ENCODE measurements at regions not wholly inside any gene's neighbourhood (a gene's known extent, or its start where the extent isn't known, plus 50 kb on each side); places are given as distances from the start of the nearest gene placed in this dataset.

- DNase-seq (ENCODE audit: low spot score) (no peak), ATAC-seq (no peak)
- H3K9me3 Mint-ChIP-seq, result no peaks in the 10 kb centered on the region
- H3K27ac Mint-ChIP-seq, result no peak overlapping the region
- CTCF ChIA-PET, result no interaction called here
- no peaks in the 10 kb centered on the region for H3K36me3 Mint-ChIP-seq
- POLR2A ChIA-PET, result no interaction called here
- TF ChIP-seq SMAD4 (CRISPR knock-in tag; IDR thresholded peaks at IDR 0.05), result no peak
- no peaks in the 10 kb centered on the region; the same call in 1 of the 2 replicates for H3K27me3 Mint-ChIP-seq (ENCODE audit: low read depth)
- peaks cover 25% of the 10 kb centered on the region for H3K4me1 Mint-ChIP-seq
- no peak overlapping the region for H3K4me3 Mint-ChIP-seq
These were observed 277.9 kb upstream of the TCF21 start for GRCh38 chr6:133610971-133611370.

DNA sequence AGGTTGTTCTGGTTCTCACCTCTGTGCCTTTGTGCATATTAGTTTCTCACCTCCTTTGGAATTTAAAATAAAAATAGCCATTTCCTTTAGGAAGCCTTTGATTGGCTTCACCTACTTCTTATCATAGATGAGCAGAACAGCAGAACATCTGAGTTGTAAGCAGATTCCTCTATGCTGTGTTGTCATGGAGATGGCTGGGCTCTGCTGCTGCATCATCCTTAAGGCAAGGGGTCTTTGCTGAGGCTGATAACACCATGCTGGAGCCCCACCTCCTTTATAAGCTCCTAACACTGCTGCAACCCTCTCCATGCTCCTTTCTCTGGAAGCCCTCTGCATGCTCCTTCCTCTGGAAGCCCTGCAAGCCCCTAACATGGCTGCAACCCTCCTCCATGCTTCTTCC, 276.5 kb upstream of the TCF21 start:
- Mint-ChIP-seq H3K9me3 (peaks cover 9% of the 10 kb centered on the region), H3K4me3 (no peak overlapping the region), H3K27me3 (ENCODE audit: low read depth) (no peaks in the 10 kb centered on the region; the same call in 1 of the 2 replicates), H3K36me3 (peaks cover 8% of the 10 kb centered on the region), H3K4me1 (peaks cover 33% of the 10 kb centered on the region), H3K27ac (no peak overlapping the region)
- DNase-seq (ENCODE audit: low spot score) (no peak), ATAC-seq (no peak)
- POLR2A ChIA-PET, result no interaction called here
- CTCF ChIA-PET, result interaction anchor here (1.1 kb wide), 1 partner anchor 43 kb away, joined by 4 read pairs; no protein-coding TSS in a partner anchor
- no peak for TF ChIP-seq SP1 (CRISPR knock-in tag; conservative IDR thresholded peaks at IDR 0.05)
- TF ChIP-seq ZNF263 (CRISPR knock-in tag; IDR thresholded peaks at IDR 0.05; ENCODE audit: low read depth), result no peak
- no peak for TF ChIP-seq ATF1 (CRISPR knock-in tag; IDR thresholded peaks at IDR 0.05)
- TF ChIP-seq, protein P1, sequence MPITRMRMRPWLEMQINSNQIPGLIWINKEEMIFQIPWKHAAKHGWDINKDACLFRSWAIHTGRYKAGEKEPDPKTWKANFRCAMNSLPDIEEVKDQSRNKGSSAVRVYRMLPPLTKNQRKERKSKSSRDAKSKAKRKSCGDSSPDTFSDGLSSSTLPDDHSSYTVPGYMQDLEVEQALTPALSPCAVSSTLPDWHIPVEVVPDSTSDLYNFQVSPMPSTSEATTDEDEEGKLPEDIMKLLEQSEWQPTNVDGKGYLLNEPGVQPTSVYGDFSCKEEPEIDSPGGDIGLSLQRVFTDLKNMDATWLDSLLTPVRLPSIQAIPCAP (CRISPR knock-in tag; IDR thresholded peaks at IDR 0.05), result no peak
- TF ChIP-seq ZNF138 (CRISPR knock-in tag; conservative IDR thresholded peaks at IDR 0.05), result no peak
- no peak for TF ChIP-seq GABPB1 (CRISPR knock-in tag; IDR thresholded peaks at IDR 0.05)
- TF ChIP-seq HMGXB4 (CRISPR knock-in tag; IDR thresholded peaks at IDR 0.05), result no peak
- no peak for TF ChIP-seq IRF2 (CRISPR knock-in tag; IDR thresholded peaks at IDR 0.05; ENCODE audit: borderline replicate concordance, low read depth)
- TF ChIP-seq CREB1 (CRISPR knock-in tag; IDR thresholded peaks at IDR 0.05), result no peak
- no peak for TF ChIP-seq ZNF423 (CRISPR knock-in tag; IDR thresholded peaks at IDR 0.05)
- no peak for TF ChIP-seq TP53 (CRISPR knock-in tag; IDR thresholded peaks at IDR 0.05)
- no peak for TF ChIP-seq OVOL2 (CRISPR knock-in tag; IDR thresholded peaks at IDR 0.05; ENCODE audit: borderline replicate concordance)
- TF ChIP-seq, protein P2, sequence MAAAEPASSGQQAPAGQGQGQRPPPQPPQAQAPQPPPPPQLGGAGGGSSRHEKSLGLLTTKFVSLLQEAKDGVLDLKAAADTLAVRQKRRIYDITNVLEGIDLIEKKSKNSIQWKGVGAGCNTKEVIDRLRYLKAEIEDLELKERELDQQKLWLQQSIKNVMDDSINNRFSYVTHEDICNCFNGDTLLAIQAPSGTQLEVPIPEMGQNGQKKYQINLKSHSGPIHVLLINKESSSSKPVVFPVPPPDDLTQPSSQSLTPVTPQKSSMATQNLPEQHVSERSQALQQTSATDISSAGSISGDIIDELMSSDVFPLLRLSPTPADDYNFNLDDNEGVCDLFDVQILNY (CRISPR knock-in tag; IDR thresholded peaks at IDR 0.05), result no peak
- no peak for TF ChIP-seq CREM (CRISPR knock-in tag; IDR thresholded peaks at IDR 0.05)
- TF ChIP-seq, protein P3, sequence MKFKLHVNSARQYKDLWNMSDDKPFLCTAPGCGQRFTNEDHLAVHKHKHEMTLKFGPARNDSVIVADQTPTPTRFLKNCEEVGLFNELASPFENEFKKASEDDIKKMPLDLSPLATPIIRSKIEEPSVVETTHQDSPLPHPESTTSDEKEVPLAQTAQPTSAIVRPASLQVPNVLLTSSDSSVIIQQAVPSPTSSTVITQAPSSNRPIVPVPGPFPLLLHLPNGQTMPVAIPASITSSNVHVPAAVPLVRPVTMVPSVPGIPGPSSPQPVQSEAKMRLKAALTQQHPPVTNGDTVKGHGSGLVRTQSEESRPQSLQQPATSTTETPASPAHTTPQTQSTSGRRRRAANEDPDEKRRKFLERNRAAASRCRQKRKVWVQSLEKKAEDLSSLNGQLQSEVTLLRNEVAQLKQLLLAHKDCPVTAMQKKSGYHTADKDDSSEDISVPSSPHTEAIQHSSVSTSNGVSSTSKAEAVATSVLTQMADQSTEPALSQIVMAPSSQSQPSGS (CRISPR knock-in tag; IDR thresholded peaks at IDR 0.05; ENCODE audit: borderline replicate concordance, low read depth), result no peak
- TF ChIP-seq ZNF671 (CRISPR knock-in tag; IDR thresholded peaks at IDR 0.05), result no peak
- TF ChIP-seq, protein P4, sequence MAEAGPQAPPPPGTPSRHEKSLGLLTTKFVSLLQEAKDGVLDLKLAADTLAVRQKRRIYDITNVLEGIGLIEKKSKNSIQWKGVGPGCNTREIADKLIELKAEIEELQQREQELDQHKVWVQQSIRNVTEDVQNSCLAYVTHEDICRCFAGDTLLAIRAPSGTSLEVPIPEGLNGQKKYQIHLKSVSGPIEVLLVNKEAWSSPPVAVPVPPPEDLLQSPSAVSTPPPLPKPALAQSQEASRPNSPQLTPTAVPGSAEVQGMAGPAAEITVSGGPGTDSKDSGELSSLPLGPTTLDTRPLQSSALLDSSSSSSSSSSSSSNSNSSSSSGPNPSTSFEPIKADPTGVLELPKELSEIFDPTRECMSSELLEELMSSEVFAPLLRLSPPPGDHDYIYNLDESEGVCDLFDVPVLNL (CRISPR knock-in tag; IDR thresholded peaks at IDR 0.05; ENCODE audit: borderline replicate concordance, low read depth), result no peak

- Mint-ChIP-seq H3K27ac (no peak overlapping the region), H3K27me3 (ENCODE audit: low read depth) (no peaks in the 10 kb centered on the region; the same call in 1 of the 2 replicates), H3K36me3 (peaks cover 9% of the 10 kb centered on the region), H3K9me3 (peaks cover 16% of the 10 kb centered on the region), H3K4me1 (peaks cover 28% of the 10 kb centered on the region), H3K4me3 (no peak overlapping the region)
- ATAC-seq (no peak), DNase-seq (ENCODE audit: low spot score) (no peak)
- ChIA-PET CTCF (interaction anchor here (1.1 kb wide), 1 partner anchor 44 kb away, joined by 4 read pairs; no protein-coding TSS in a partner anchor), POLR2A (no interaction called here)
- TF ChIP-seq, protein P5, sequence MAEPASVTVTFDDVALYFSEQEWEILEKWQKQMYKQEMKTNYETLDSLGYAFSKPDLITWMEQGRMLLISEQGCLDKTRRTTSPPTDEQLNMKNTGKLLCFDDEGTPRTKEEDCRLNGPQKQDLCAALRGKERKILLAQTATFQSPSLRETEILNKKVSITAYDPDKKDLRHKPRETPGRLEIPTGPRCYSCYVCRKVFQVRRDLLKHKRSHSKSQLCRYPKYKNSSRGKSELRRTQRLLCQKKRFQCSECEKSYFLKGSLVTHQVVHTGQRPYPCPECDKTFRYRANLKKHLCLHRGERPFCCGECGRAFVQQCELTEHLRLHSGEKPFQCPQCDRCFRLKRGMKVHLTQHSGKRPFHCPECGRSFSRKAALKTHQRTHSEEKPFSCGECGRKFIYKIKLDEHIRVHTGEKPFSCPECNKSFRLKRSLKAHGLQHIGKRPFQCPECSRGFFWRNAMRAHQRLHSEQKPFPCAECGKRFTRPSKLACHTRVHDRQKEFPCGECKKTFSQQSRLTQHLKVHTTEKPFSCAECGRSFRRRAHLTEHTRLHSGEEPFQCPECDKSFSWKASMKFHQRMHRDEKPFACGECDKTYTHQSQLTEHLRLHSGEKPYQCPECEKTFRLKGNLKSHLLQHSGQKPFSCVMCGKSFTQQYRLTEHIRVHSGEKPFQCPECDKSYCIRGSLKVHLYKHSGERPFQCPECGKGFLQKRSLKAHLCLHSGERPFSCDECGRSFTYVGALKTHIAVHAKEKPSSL (CRISPR knock-in tag; conservative IDR thresholded peaks at IDR 0.05), result no peak
- TF ChIP-seq, protein P4 (CRISPR knock-in tag; IDR thresholded peaks at IDR 0.05; ENCODE audit: borderline replicate concordance, low read depth), result no peak
- no peak for TF ChIP-seq NFE2L1 (CRISPR knock-in tag; IDR thresholded peaks at IDR 0.05)
- TF ChIP-seq ZNF121 (CRISPR knock-in tag; IDR thresholded peaks at IDR 0.05), result no peak
- no peak for TF ChIP-seq NR1H2 (CRISPR knock-in tag; IDR thresholded peaks at IDR 0.05)
These were observed 275.7 kb upstream of the TCF21 start for GRCh38 chr6:133613211-133613610.
